NCI-H460 (cell line): ENCODE measurements at regions not wholly inside any gene's neighbourhood (a gene's known extent, or its start where the extent isn't known, plus 50 kb on each side); places are given as distances from the start of the nearest gene placed in this dataset.
"Not testable (repeated sequence)": the region's sequence is repeated elsewhere in the genome, so short reads cannot be mapped to it uniquely, and the experiment has no call there.

ENCODE experiments used
- DNase-seq: peaks from one replicate; pipeline ENCODE4 v3.0.0-alpha.2; 2016; ENCODE audit warnings: low read depth; ENCODE audit errors: extremely low read depth

DNA sequence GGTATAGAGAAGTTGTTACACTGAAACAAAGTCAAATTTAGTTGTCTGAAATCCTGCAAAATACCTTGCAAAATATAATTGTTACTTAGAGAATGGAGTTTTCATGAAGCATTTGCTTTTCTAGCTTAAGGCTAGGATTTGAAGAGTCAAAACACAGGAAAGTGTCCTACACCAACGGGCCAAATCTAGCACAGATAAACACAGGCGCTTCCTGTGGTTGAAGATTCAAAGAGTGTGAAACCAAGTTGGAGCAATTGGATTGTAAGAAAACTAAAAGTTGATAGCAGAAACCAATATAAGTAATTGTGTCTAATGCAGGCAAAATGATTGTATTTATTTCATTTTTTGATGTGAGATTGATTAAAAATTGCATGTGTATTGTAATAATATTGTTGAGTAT is 2002.5 kb upstream of the TENM3 start:
- DNase-seq: no peak

DNA sequence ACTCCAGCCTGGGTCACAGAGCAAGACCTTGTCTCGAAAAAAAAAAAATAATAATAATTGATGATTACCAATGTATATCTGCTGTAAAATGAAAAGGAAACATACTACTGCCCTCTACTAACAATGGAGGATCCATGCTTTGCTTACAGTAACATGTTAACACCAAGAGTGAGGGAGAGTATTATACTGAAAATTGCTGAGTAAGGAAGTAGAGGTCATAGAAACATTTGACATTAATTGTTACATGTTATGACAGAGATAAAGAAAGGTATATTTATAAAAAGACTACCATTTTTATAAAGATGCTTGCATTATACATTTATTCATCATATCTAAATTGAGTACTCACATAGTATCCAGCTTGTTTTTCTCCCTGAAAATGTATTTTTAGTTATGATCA is 1989.8 kb upstream of the TENM3 start:
- no peak for DNase-seq

GRCh38 chr4:180261346-180261745 is 1981.9 kb upstream of the TENM3 start:
- DNase-seq: no peak

- no peak for DNase-seq
Measured at GRCh38 chr4:180280076-180280475, 1963.1 kb upstream of the TENM3 start.

DNA sequence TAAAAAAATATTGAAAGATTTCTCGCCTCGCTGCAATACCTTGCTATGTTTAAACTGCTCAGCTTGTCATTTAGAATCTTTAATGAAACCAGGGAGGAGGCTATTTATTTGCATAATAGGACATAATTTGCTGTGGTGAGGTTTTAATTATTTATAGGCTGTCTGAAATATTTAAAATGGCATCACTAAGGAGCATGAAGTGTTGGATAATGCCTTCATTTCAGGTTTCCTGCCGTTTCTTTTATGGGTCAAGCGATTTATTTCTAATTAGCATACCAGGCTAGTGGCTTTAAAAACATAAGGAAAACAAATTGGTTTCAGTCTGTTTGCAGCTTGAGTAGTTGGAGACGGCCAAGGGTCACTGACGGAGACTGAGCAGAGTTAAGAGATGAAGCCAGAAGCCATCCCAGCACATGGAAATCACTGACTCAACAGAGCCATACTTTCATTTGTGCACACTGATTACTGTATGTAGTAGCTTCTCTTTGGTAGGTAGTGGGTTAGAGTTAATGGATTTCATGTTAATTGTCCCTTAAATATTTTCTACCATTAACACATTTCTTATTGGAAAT is 1962.4 kb upstream of the TENM3 start:
- DNase-seq: no peak

DNA sequence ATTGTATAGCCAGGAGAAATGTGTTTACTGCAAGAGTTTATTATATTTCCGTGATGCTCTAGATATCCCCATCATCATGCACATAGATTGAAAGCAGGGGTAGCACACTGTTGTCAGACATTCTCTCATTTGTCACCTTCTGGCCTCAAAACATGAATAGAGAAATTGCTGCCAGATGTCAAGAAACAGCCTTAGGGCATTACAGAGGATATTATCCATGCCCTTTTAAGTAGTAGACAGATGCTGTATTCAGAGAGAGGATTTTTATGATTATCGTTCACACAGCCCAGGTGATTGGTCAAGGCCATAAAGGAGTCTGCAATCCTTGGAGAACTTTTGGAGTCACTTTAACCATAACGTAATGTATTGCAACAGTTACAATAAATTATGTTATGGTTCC is 1961.5 kb upstream of the TENM3 start:
- DNase-seq: no peak

- no peak for DNase-seq
Measured at GRCh38 chr4:180284267-180284666, 1958.9 kb upstream of the TENM3 start.

DNA sequence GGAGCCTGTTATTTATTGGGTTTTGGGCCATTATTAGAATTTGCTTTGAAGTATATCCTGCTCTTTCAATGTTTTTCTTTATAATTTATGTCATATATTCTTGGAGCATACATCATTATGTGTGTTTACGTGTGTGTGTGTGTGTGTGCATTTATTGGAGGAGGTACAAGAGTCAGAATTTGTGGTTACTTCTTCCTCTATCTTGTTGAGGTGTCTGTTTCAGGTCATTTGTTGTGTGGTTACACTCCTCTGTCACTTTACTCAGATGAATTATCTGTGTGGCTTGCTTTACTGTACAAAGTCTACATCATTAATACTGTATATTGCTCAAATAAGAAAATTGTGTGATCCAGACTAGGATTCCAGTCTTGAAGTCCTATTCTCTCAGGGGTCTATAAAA is 1957.4 kb upstream of the TENM3 start:
- DNase-seq: no peak

DNA sequence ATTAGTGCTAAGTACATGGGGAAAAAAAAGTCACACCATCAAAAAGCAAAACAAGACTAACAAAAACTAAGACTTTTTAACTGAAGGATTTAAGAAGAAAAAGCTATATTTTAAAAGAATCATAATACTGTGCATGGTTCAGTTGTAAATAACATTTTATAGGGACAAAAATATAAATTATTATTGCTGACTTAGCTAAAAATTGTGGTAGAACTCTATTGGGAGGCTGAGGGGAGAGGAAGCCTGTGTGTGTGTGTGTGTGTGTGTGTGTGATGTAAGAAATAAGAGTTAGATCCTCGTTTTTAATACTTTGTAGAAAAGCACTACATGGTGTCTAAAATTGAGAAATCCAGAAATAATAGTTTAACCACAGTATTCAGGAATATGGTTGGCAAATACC is 1950.9 kb upstream of the TENM3 start:
- no peak for DNase-seq

DNA sequence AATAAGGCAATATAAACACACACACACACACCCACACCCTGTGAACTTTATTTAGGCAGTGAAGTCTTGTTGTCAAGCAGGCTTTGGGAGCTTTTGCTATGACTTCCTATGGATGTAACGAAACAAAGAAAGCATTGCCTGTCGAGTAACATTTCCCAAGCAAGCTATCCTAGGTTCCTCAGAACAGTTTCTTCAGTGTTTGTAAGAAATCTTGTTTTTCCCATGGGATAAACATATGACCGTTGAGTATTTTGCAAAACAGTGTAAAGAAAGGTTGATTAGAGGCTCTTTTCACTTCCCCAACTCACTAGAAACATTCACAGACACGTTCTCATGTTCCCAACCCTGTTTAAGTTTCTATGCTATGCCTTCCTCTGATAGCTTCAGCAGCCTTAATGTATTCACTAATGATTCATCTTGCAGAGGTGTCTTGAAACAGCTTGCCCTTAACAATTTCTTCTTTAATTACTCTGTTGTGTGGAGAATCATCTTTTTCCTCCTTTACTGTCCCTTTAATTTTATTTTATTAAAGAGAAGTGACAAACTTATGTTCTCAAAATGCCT is 1947.1 kb upstream of the TENM3 start:
- DNase-seq: no peak

DNA sequence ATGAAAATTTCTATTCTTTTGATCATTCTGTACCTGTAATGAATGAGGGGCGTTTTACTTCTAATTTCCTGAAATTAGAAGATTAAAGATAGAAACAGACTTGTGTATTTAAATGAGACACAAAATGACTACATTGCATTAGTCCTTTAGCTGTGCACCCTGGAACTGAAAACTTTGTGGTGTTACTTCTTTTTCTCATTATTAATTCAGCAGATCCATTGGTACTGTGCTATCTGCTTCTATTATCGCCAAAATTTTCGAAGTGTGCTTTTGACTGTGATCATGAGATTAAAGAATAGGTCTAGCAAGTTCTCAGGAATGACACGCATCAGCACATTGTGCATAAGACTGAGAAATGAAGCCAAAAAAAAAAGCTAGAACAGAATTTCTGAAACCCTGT is 1938.9 kb upstream of the TENM3 start:
- no peak for DNase-seq

- DNase-seq: no peak
Measured at GRCh38 chr4:180310616-180311015, 1932.6 kb upstream of the TENM3 start.

DNA sequence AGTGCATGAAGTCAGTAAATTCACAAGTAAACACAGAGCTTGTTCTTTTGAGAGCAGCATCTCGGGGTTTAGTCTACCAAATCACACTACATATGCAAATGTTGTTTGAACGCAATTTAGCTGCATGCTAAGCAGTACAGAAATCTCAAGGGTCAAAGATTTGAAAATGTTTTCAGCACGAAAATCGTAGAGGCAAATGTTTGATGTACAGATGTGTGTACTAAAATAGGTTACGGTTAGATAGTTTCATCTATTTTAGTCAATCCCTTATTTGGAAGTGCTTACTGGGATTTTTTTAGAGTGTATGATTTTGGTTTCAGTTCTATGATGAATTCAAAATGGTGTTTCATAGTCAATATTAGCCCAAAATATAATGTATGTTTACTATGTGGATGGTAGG is 1928.2 kb upstream of the TENM3 start:
- DNase-seq: no peak

- DNase-seq: no peak
Measured at GRCh38 chr4:180330521-180330920, 1912.7 kb upstream of the TENM3 start.

- DNase-seq: no peak
Measured at GRCh38 chr4:180333162-180333561, 1910.0 kb upstream of the TENM3 start.

DNA sequence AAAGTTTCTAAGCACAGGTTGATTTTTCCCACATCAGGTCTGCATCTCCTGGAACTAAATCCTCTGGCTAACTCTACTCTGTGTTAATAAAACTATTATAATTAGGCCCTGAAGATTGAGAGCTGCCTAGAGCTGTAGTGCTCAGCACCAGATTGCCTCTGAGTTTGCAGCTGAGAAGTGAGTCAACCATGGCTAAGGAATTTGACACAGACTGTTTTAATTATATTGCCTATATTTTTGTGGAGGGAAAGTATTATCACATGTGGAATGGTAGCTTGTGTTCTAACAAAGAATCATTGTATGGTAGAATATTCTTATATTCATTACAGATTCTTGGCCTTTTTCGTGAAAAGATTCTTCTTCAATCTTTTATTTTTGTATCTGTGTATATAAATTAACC is 1907.6 kb upstream of the TENM3 start:
- DNase-seq: no peak

DNA sequence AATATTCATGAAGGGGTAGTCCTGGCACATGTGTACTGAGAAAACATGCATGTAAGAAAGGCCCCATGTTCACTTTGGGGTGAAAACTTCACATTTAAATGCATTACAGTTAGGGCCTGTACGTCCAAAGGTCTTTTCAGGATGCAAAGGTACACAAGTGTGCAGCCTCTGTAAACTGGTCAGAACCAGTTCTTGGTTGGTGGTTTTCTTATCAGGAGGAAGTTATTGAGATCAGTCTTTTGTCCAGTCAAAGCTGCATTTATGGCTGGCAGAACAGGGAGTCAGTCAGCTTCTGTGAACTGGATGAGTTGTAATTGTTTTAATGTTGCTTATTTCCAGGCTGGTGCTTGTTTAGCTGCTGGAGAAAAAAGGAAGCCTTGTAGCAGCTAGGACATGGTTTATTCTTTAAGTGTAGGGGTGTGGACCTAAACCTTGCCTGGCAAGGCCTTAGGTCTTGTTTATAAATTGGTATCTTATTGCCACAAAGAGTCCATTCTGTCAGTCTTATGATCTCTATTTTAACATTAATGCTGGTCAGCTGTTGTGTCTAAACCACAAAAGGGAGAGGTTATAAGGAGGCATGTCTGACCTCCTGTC is 1906.6 kb upstream of the TENM3 start:
- DNase-seq: no peak

GRCh38 chr4:180341926-180342325 is 1901.3 kb upstream of the TENM3 start:
- DNase-seq: no peak

DNA sequence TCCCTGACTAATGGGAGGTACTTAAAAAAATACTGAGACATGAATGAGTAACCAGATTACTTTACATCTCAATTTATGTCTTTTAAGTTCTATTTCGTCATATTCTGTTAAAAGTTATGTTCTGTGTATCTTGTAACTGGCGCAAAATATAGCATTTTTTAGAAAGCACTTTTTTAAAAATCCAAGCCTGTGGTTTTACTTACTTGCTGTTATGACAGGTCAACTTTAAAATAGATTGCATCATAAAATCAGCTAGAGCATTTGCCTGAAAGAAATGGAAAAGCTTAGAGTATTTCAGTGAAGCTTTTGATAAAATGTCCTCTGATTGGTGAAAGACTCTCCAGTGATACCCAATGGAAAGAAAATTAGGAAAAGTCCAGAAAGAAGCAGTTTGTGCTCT is 1892.3 kb upstream of the TENM3 start:
- no peak for DNase-seq

GRCh38 chr4:180356766-180357165 is 1886.4 kb upstream of the TENM3 start:
- DNase-seq: no peak

DNA sequence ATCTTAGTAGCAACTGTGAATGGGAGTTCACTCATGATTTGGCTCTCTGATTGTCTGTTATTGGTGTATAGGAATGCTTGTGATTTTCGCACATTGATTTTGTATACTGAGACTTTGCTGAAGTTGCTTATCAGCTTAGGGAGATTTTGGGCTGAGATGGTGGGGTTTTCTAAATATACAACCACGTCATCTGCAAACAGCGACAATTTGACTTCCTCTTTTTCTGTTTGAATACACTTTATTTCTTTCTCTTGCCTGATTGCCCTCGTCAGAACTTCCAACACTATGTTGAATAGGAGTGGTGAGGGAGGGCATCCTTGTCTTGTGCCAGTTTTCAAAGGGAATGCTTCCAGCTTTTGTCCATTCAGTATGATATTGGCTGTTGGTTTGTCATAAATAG is 1883.1 kb upstream of the TENM3 start:
- DNase-seq: not testable (repeated sequence)

GRCh38 chr4:180363815-180364214 is 1879.4 kb upstream of the TENM3 start:
- DNase-seq: no peak

DNA sequence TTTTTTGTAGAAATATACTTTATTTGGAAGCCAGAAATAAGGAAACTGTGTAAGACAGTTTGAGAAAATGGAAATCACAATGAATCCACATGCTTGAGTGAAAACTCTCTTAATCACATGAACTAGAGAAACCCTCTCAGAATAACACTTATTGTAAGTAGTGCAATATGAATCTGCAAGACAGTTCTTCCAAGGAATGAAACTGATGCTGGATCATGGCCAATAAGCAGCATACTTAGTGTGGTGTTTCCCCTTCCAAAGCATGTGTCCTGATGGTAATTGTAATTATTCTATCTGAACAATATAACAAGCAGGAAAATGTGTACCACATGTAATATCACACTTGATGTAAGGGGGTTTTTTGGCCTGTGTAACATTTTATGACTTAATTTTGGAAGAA is 1870.5 kb upstream of the TENM3 start:
- no peak for DNase-seq
